Common myeloid progenitor, CD34-positive (primary cell): ENCODE measurements at regions not wholly inside any gene's neighbourhood (a gene's known extent, or its start where the extent isn't known, plus 50 kb on each side); places are given as distances from the start of the nearest gene placed in this dataset.

Source experiments
- CTCF ChIA-PET: fragments of 350-600 bp; sonication (Branson Sonifier 250); formaldehyde crosslinking; loops from one replicate; lab custom pipeline; 2021; ENCODE audit warnings: antibody characterized with exemption; lab: Charles Lee
- POLR2A ChIA-PET: fragments of 350-600 bp; sonication (Branson Sonifier 250); formaldehyde crosslinking; loops from one replicate; lab custom pipeline; 2021; ENCODE audit warnings: antibody characterized with exemption; lab: Charles Lee
- DNase-seq, 3 donors: peaks; one replicate each; pipeline versions ENCODE4 v3.0.0 to v3.0.0-alpha.2; 2013
- H3K27ac ChIP-seq, 2 experiments: 1 replicate in 1 of 2; 2 replicates in 1 of 2; pipeline ENCODE4 v1.7.0; 2013; ENCODE audit warnings: inconsistent platforms in 2 of 2, low read length in 2 of 2, mild to moderate bottlenecking in 2 of 2, low read depth in 1 of 2, moderate library complexity in 1 of 2; ENCODE audit not compliant: severe bottlenecking in 2 of 2, insufficient read depth in 1 of 2, poor library complexity in 1 of 2
- H3K27me3 ChIP-seq, 5 experiments: replicated peaks in 2 of 5; 1 replicate in 3 of 5; 2 replicates in 2 of 5; pipeline versions ENCODE4 v1.6.1 to v1.7.0; 2013; ENCODE audit warnings: low read length in 4 of 5, mild to moderate bottlenecking in 2 of 5, moderate library complexity in 2 of 5, inconsistent platforms in 1 of 5; ENCODE audit not compliant: insufficient read depth in 5 of 5, control insufficient read depth in 4 of 5
- H3K36me3 ChIP-seq, 4 experiments: 1 replicate in 2 of 4; 2 replicates in 2 of 4; pipeline versions ENCODE4 v1.6.1 to v1.7.0; 2013; ENCODE audit warnings: low read length in 3 of 4, control low read depth in 1 of 4, mild to moderate bottlenecking in 1 of 4; ENCODE audit not compliant: control insufficient read depth in 4 of 4, insufficient read depth in 4 of 4
- H3K4me1 ChIP-seq, 4 experiments: 1 replicate in 3 of 4; 2 replicates in 1 of 4; pipeline versions ENCODE4 v1.6.1 to v1.7.1; 2013; ENCODE audit warnings: low read length in 3 of 4, mild to moderate bottlenecking in 3 of 4, control low read depth in 1 of 4, inconsistent platforms in 1 of 4, moderate library complexity in 1 of 4; ENCODE audit not compliant: control insufficient read depth in 4 of 4, insufficient read depth in 4 of 4; ENCODE audit errors: control extremely low read depth in 1 of 4
- H3K4me3 ChIP-seq, 7 experiments: 1 replicate in 4 of 7; 2 replicates in 3 of 7; pipeline versions ENCODE4 v1.5.1 to v1.7.0; 2013; ENCODE audit warnings: mild to moderate bottlenecking in 7 of 7, low read length in 6 of 7, moderate library complexity in 6 of 7, inconsistent platforms in 2 of 7, low read depth in 2 of 7, control low read depth in 1 of 7; ENCODE audit not compliant: insufficient read depth in 4 of 7, control insufficient read depth in 1 of 7; ENCODE audit errors: extremely low read depth in 1 of 7
- H3K9me3 ChIP-seq, 5 experiments: 1 replicate in 4 of 5; 2 replicates in 1 of 5; pipeline versions ENCODE4 v1.6.1 to v1.7.1; 2013; ENCODE audit warnings: low read length in 4 of 5, mild to moderate bottlenecking in 2 of 5, inconsistent platforms in 1 of 5, low read depth in 1 of 5, moderate library complexity in 1 of 5; ENCODE audit not compliant: control insufficient read depth in 4 of 5, insufficient read depth in 2 of 5; ENCODE audit errors: control extremely low read depth in 1 of 5
- WGBS: methylation state at CpG from one replicate; pipeline ENCODE4 v1.1.5; 2013; ENCODE audit not compliant: insufficient coverage; 5-methylcytosine and 5-hydroxymethylcytosine counted together

DNA sequence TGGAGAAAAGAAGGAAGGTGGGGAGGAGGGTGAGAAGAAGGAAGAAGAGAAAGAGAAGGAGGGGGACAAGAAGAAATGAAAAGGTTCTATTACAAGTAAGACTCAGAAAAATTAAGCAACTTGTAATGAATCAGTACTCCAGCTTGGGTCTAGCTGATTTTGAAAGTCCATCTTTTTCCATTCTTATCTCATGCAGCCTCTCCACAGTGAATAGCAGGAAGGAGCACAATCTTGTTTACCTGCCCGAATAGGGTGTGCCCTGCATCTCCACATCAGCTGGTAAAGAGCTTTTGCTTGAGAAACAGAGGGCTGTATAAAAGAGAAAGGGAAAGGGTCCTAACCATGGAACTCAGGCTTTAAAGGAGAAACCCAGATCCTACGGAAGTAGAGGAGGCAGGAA lies 348.8 kb downstream of the TPBG start:
- ChIA-PET CTCF (interaction anchor here (1.0 kb wide), 1 partner anchor 30 kb away, joined by 3 read pairs; no protein-coding TSS in a partner anchor), POLR2A (no interaction called here)
- Histone ChIP-seq H3K27me3 (no peaks in the 10 kb centered on the region), H3K4me1 (no peaks in the 10 kb centered on the region), H3K27ac (no peak overlapping the region), H3K4me3 (no peak overlapping the region), H3K36me3 (no peaks in the 10 kb centered on the region), H3K9me3 (peaks cover 0 to 3% (median 0%) of the 10 kb centered on the region in 5 experiments)
- DNase-seq: no peak
- WGBS: 86% methylated on average over 2 of the region's 2 CpGs

- CTCF ChIA-PET: interaction anchor here (1.0 kb wide), 1 partner anchor 31 kb away, joined by 3 read pairs; no protein-coding TSS in a partner anchor
- Histone ChIP-seq H3K4me1 (no peaks in the 10 kb centered on the region), H3K27me3 (no peaks in the 10 kb centered on the region), H3K36me3 (no peaks in the 10 kb centered on the region), H3K9me3 (peaks cover 0 to 3% (median 0%) of the 10 kb centered on the region in 5 experiments), H3K27ac (no peak overlapping the region), H3K4me3 (no peak overlapping the region)
- WGBS: no CpG with 5 or more reads among the region's 1 CpG
- POLR2A ChIA-PET: no interaction called here
- peak in 2 of 3 donors; percentile 0 to 1 for DNase-seq
These were observed 349.2 kb downstream of the TPBG start for GRCh38 chr6:82712826-82713225.

DNA sequence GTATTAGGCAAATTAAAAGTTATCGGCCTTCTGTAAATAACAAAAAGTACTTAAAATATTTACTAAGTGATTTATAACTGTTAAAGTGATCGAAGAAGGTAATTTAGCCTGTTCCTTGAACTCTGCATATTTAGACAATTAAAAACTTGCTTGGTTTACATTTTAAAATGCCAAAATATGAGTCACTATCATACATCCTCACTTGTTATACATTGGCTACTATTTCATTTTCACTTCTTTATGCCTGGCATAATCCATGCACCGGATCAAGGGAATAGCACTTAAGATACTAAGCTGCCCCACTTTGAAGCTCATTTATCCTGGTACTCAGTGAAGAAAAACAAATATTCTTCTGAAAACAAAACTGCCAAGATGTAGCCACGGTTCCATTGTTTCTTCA lies 344.6 kb downstream of the UBE3D start:
- no peaks in the 10 kb centered on the region for H3K27me3 ChIP-seq
- 100% methylated on average over 2 of the region's 4 CpGs for WGBS
- CTCF ChIA-PET: interaction anchor here (1.2 kb wide), 1 partner anchor 18 kb away, joined by 3 read pairs; no protein-coding TSS in a partner anchor
- no peaks in the 10 kb centered on the region for H3K36me3 ChIP-seq
- POLR2A ChIA-PET: no interaction called here
- no peak overlapping the region for H3K27ac ChIP-seq
- H3K9me3 ChIP-seq: peaks cover 0 to 2% (median 0%) of the 10 kb centered on the region in 5 experiments
- no peak for DNase-seq
- H3K4me1 ChIP-seq: no peaks in the 10 kb centered on the region
- no peak overlapping the region for H3K4me3 ChIP-seq

DNA sequence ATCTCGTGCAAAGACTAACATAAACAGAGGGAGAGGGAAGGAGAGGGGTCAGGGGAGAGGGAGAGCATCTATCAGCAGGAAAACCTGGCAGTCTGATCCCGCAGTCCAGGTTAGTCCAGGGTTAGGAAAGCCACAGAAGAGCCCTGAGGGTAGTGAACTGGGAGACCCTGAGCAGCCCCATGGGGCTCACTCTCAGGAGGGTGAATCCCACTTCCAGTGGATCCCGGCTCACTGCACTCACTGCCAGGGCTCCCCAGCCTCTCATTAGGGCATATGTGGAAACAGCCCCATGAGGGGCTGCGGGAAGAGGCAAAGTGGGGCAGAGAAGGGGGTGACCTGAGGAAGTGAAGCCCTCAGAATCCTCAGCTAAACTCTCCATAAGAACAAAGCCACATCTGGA lies 329.9 kb downstream of the UBE3D start:
- DNase-seq: no peak
- 100% methylated on average over 4 of the region's 4 CpGs for WGBS
- Histone ChIP-seq H3K4me1 (no peaks in the 10 kb centered on the region), H3K36me3 (no peaks in the 10 kb centered on the region), H3K9me3 (no peaks in the 10 kb centered on the region), H3K27me3 (no peaks in the 10 kb centered on the region), H3K4me3 (no peak overlapping the region), H3K27ac (no peak overlapping the region)
- ChIA-PET CTCF (no interaction called here), POLR2A (no interaction called here)

GRCh38 chr6:82737965-82738364 lies 327.7 kb downstream of the UBE3D start:
- H3K4me1 ChIP-seq: no peaks in the 10 kb centered on the region
- POLR2A ChIA-PET: no interaction called here
- no CpG with 5 or more reads among the region's 1 CpG for WGBS
- no peak overlapping the region for H3K4me3 ChIP-seq
- CTCF ChIA-PET: interaction anchor here (0.6 kb wide), 1 partner anchor 12 kb away, joined by 3 read pairs; no protein-coding TSS in a partner anchor
- no peak for DNase-seq
- no peak overlapping the region for H3K27ac ChIP-seq
- no peaks in the 10 kb centered on the region for H3K27me3 ChIP-seq
- no peaks in the 10 kb centered on the region for H3K36me3 ChIP-seq
- no peaks in the 10 kb centered on the region for H3K9me3 ChIP-seq

GRCh38 chr6:82738773-82739172 lies 326.9 kb downstream of the UBE3D start:
- WGBS: 20% methylated on average over 1 of the region's 1 CpG
- no peaks in the 10 kb centered on the region for H3K4me1 ChIP-seq

DNA sequence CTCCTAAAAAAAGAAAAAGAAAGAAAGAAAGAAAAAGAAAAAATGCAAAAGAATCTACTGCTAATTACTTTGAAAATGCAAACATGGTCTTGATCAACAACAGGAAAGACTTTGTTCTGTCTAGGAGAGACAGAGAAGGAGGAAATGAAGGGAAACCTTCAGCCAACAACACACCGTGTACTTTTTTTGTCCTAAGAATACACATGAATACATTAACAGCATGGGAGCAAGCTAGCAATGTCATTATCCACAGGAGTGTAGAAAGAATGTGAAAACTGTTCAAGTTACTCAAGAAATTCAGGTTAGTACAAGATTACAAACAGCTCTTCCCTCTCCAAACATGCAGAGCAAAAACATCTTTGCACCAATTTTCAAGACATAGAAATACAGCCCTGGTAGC lies 326.3 kb downstream of the UBE3D start:
- Histone ChIP-seq H3K27me3 (no peaks in the 10 kb centered on the region), H3K9me3 (no peaks in the 10 kb centered on the region), H3K36me3 (no peaks in the 10 kb centered on the region), H3K4me1 (no peaks in the 10 kb centered on the region), H3K27ac (no peak overlapping the region), H3K4me3 (no peak overlapping the region)
- ChIA-PET CTCF (interaction anchor here (1.0 to 1.1 kb wide), 2 partner anchors 18 to 29 kb away, joined by 3 read pairs; no protein-coding TSS in a partner anchor), POLR2A (no interaction called here)
- no peak for DNase-seq
- WGBS: no CpG with 5 or more reads among the region's 1 CpG

More at GRCh38 chr6:82738773-82739172, 326.9 kb downstream of the UBE3D start:
- Histone ChIP-seq H3K4me3 (no peak overlapping the region), H3K27ac (no peak overlapping the region), H3K27me3 (no peaks in the 10 kb centered on the region), H3K9me3 (no peaks in the 10 kb centered on the region), H3K36me3 (no peaks in the 10 kb centered on the region)
- no peak for DNase-seq
- CTCF ChIA-PET: interaction anchor here (1.0 kb wide), 1 partner anchor 17 kb away, joined by 3 read pairs; no protein-coding TSS in a partner anchor
- POLR2A ChIA-PET: no interaction called here
